Aorta (tissue), 5 donors: ENCODE measurements at regions not wholly inside any gene's neighbourhood (a gene's known extent, or its start where the extent isn't known, plus 50 kb on each side); places are given as distances from the start of the nearest gene placed in this dataset.

Experiments
- ATAC-seq: fragments of 200-7000 bp; cut with Tn5 transposase; one replicate; pipeline ENCODE4 v1.9.1; 2022; ENCODE audit warnings: moderate library complexity; ENCODE audit not compliant: low FRiP score
- DNase-seq, 2 donors: peaks; one replicate each; pipeline ENCODE4 v3.0.0-alpha.2; 2020
- H3K27ac ChIP-seq, 2 donors: one replicate each; pipeline ENCODE4 v1.5.1; 2013; ENCODE audit warnings: low read length in 2 of 2, mild to moderate bottlenecking in 2 of 2, moderate library complexity in 2 of 2, control low read depth in 1 of 2, inconsistent platforms in 1 of 2, low read depth in 1 of 2
- H3K27me3 ChIP-seq, 2 donors: one replicate each; pipeline ENCODE4 v1.6.1; 2013; ENCODE audit warnings: control low read depth in 1 of 2, low read length in 1 of 2, mild to moderate bottlenecking in 1 of 2, moderate library complexity in 1 of 2; ENCODE audit not compliant: insufficient read depth in 2 of 2, control insufficient read depth in 1 of 2
- H3K36me3 ChIP-seq, 2 donors: one replicate each; pipeline ENCODE4 v1.6.1; 2013; ENCODE audit warnings: control low read depth in 1 of 2, low read length in 1 of 2, mild to moderate bottlenecking in 1 of 2; ENCODE audit not compliant: insufficient read depth in 2 of 2, control insufficient read depth in 1 of 2
- H3K4me1 ChIP-seq, 2 donors: one replicate each; pipeline ENCODE4 v1.6.1; 2013; ENCODE audit warnings: low read length in 2 of 2, control low read depth in 1 of 2, mild to moderate bottlenecking in 1 of 2, moderate library complexity in 1 of 2; ENCODE audit not compliant: insufficient read depth in 2 of 2, control insufficient read depth in 1 of 2
- H3K4me3 ChIP-seq, 2 donors: one replicate each; pipeline ENCODE4 v1.5.1; 2013; ENCODE audit warnings: low read length in 2 of 2, control low read depth in 1 of 2, mild to moderate bottlenecking in 1 of 2
- H3K9me3 ChIP-seq: one replicate; pipeline ENCODE4 v1.6.1; 2013; ENCODE audit warnings: mild to moderate bottlenecking, low read length; ENCODE audit not compliant: control insufficient read depth
- WGBS, 2 donors: extraction: QIAGEN DNeasy Blood & Tissue Kit; methylation state at CpG; one replicate each; pipeline ENCODE4 v1.1.7; 2013; 5-methylcytosine and 5-hydroxymethylcytosine counted together
- intact Hi-C, 2 donors: fragments of 100-400 bp; cut with DNase I; formaldehyde crosslinking; loops; one replicate each; pipeline versions ENCODE4 v1.14.2 to v1.15.0; 2022
- donor health status: healthy with polysubstance abuse.
- donor health status: Bipolar disorder and iron deficiency.
- donor health status: DM: no; HTN: no; CAD: no.
- donor health status: DM: no; HTN: no; CAD: no.
- donor health status: DM: yes; HTN: yes; CAD: no.

GRCh38 chr7:113657603-113658002 lies 261.2 kb downstream of the PPP1R3A start:
- Histone ChIP-seq H3K4me3 (no peak overlapping the region), H3K9me3 (no peaks in the 10 kb centered on the region), H3K27me3 (no peaks in the 10 kb centered on the region), H3K36me3 (no peaks in the 10 kb centered on the region), H3K27ac (no peak overlapping the region), H3K4me1 (no peaks in the 10 kb centered on the region)
- intact Hi-C loops = no loop called here
- ATAC-seq = no peak
- 23 to 26% methylated on average over 1 of the region's 1 CpG for WGBS, 2 donors
- DNase-seq = no peak

GRCh38 chr7:113652501-113652900 lies 266.3 kb downstream of the PPP1R3A start:
- DNase-seq = no peak
- H3K27me3 ChIP-seq = no peaks in the 10 kb centered on the region
- H3K4me1 ChIP-seq = no peaks in the 10 kb centered on the region
- ATAC-seq = no peak
- H3K36me3 ChIP-seq = no peaks in the 10 kb centered on the region
- intact Hi-C loops = no loop called here
- 86 to 93% methylated on average over 1 of the region's 1 CpG for WGBS, 2 donors
- H3K4me3 ChIP-seq = no peak overlapping the region
- H3K27ac ChIP-seq = no peak overlapping the region
- H3K9me3 ChIP-seq = no peaks in the 10 kb centered on the region

GRCh38 chr7:113649556-113649955 lies 269.3 kb downstream of the PPP1R3A start:
- H3K27me3 ChIP-seq = no peaks in the 10 kb centered on the region
- no peaks in the 10 kb centered on the region for H3K9me3 ChIP-seq
- DNase-seq (no peak), ATAC-seq (no peak)
- H3K36me3 ChIP-seq = no peaks in the 10 kb centered on the region
- H3K4me3 ChIP-seq = no peak overlapping the region
- H3K4me1 ChIP-seq = no peaks in the 10 kb centered on the region
- intact Hi-C loops = no loop called here
- H3K27ac ChIP-seq = no peak overlapping the region
- 95% methylated on average over 1 of the region's 1 CpG for WGBS, 2 donors

GRCh38 chr7:113639221-113639620 lies 279.6 kb downstream of the PPP1R3A start:
- H3K4me1 ChIP-seq = no peaks in the 10 kb centered on the region
- H3K9me3 ChIP-seq = no peaks in the 10 kb centered on the region
- H3K27ac ChIP-seq = no peak overlapping the region
- intact Hi-C loops = no loop called here
- 93 to 97% methylated on average over 1 of the region's 1 CpG for WGBS, 2 donors
- H3K4me3 ChIP-seq = no peak overlapping the region
- DNase-seq = no peak
- H3K27me3 ChIP-seq = no peaks in the 10 kb centered on the region
- H3K36me3 ChIP-seq = no peaks in the 10 kb centered on the region
- ATAC-seq = no peak

GRCh38 chr7:113636727-113637421 lies 281.9 kb downstream of the PPP1R3A start:
- WGBS, 2 donors = 70% methylated on average over 5 of the region's 5 CpGs
- no peak overlapping the region for H3K27ac ChIP-seq
- H3K36me3 ChIP-seq = no peaks in the 10 kb centered on the region
- H3K9me3 ChIP-seq = no peaks in the 10 kb centered on the region
- H3K27me3 ChIP-seq = no peaks in the 10 kb centered on the region
- H3K4me3 ChIP-seq = no peak overlapping the region
- no peak for DNase-seq
- H3K4me1 ChIP-seq = no peaks in the 10 kb centered on the region
- no peak for ATAC-seq
- intact Hi-C loops = no loop called here

- intact Hi-C loops = no loop called here
- Histone ChIP-seq H3K27ac (no peak overlapping the region), H3K4me1 (no peaks in the 10 kb centered on the region), H3K4me3 (no peak overlapping the region), H3K27me3 (no peaks in the 10 kb centered on the region), H3K36me3 (no peaks in the 10 kb centered on the region), H3K9me3 (no peaks in the 10 kb centered on the region)
- DNase-seq = no peak
- no peak for ATAC-seq
Observed at GRCh38 chr7:113635492-113635891, 283.3 kb downstream of the PPP1R3A start.

GRCh38 chr7:113633073-113633472 lies 285.7 kb downstream of the PPP1R3A start:
- DNase-seq (no peak), ATAC-seq (no peak)
- WGBS, 2 donors = 83 to 84% methylated on average over 3 of the region's 3 CpGs
- Histone ChIP-seq H3K27me3 (no peaks in the 10 kb centered on the region), H3K27ac (no peak overlapping the region), H3K36me3 (no peaks in the 10 kb centered on the region), H3K4me1 (no peaks in the 10 kb centered on the region), H3K9me3 (no peaks in the 10 kb centered on the region), H3K4me3 (no peak overlapping the region)
- intact Hi-C loops = no loop called here

GRCh38 chr7:113628948-113629847 lies 289.6 kb downstream of the PPP1R3A start:
- intact Hi-C loops = no loop called here
- Histone ChIP-seq H3K9me3 (no peaks in the 10 kb centered on the region), H3K36me3 (no peaks in the 10 kb centered on the region), H3K4me1 (no peaks in the 10 kb centered on the region), H3K27ac (no peak overlapping the region), H3K27me3 (no peaks in the 10 kb centered on the region), H3K4me3 (no peak overlapping the region)
- no peak for ATAC-seq
- 62 to 64% methylated on average over 6 of the region's 6 CpGs for WGBS, 2 donors
- DNase-seq = no peak
